ENCODE measurements at regions not wholly inside any gene's neighbourhood (a gene's known extent, or its start where the extent isn't known, plus 50 kb on each side); places are given as distances from the start of the nearest gene placed in this dataset.

DNA sequence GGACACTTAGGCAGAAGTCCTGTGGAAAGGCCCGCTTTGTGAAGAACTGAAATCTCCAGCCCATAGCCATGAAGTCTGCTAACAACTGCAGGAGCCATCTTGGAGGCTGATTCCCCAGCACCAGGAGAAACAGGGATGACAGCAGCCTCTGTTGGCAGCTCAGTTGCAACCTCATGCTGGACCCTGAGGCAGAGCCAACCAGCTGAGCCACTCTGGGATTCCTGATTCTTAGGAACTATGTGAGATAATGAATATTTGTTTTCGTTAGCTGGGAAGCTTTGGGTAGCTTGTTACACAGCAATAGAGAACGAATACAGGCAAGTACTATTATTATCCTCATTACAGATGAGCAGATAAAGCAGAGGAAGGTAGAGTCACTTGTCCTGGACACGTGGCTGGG lies 210.5 kb upstream of the ANKH start:
- no peak for DNase-seq (ENCODE audit: low read depth)
- H3K4me3 ChIP-seq (ENCODE audit: control insufficient read depth, low read depth, low read length), result no peak overlapping the region
- TF ChIP-seq, protein P1, sequence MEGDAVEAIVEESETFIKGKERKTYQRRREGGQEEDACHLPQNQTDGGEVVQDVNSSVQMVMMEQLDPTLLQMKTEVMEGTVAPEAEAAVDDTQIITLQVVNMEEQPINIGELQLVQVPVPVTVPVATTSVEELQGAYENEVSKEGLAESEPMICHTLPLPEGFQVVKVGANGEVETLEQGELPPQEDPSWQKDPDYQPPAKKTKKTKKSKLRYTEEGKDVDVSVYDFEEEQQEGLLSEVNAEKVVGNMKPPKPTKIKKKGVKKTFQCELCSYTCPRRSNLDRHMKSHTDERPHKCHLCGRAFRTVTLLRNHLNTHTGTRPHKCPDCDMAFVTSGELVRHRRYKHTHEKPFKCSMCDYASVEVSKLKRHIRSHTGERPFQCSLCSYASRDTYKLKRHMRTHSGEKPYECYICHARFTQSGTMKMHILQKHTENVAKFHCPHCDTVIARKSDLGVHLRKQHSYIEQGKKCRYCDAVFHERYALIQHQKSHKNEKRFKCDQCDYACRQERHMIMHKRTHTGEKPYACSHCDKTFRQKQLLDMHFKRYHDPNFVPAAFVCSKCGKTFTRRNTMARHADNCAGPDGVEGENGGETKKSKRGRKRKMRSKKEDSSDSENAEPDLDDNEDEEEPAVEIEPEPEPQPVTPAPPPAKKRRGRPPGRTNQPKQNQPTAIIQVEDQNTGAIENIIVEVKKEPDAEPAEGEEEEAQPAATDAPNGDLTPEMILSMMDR (IDR thresholded peaks at IDR 0.05; ENCODE audit: control insufficient read depth, insufficient read depth, low read depth, low read length, missing control alignments), result no peak

- H3K4me3 ChIP-seq (ENCODE audit: control insufficient read depth, low read depth, low read length), result no peak overlapping the region
- TF ChIP-seq, protein P1 (IDR thresholded peaks at IDR 0.05; ENCODE audit: control insufficient read depth, insufficient read depth, low read depth, low read length, missing control alignments), result no peak
- DNase-seq (ENCODE audit: low read depth), result no peak
These were observed 208.6 kb upstream of the ANKH start for GRCh38 chr5:15080219-15080618.

DNA sequence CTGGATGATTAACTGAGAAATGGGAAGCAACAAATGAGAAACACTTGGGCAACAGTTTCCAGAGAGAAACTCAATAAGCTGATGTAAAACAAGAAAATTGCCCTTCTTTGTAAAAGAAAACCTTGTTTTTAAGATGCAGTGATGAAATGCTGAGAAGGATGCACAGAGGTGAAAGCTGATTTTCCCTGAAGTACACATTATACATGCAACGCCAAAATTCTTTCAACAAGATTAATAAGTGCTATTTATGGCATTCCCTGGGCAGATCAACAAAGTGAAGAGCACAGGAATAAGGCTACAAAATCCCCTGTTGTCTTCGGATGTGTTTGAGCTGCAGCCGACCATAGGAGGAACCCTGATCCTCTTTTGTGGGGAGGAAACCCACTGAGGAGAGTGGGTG lies 208.0 kb upstream of the ANKH start:
- TF ChIP-seq, protein P1 (IDR thresholded peaks at IDR 0.05; ENCODE audit: control insufficient read depth, insufficient read depth, low read depth, low read length, missing control alignments), result no peak
- no peak for DNase-seq (ENCODE audit: low read depth)
- no peak overlapping the region for H3K4me3 ChIP-seq (ENCODE audit: control insufficient read depth, low read depth, low read length)

GRCh38 chr5:15074651-15075050 lies 203.1 kb upstream of the ANKH start:
- no peak overlapping the region for H3K4me3 ChIP-seq (ENCODE audit: control insufficient read depth, low read depth, low read length)
- DNase-seq (ENCODE audit: low read depth), result no peak
- TF ChIP-seq, protein P1 (IDR thresholded peaks at IDR 0.05; ENCODE audit: control insufficient read depth, insufficient read depth, low read depth, low read length, missing control alignments), result no peak

DNA sequence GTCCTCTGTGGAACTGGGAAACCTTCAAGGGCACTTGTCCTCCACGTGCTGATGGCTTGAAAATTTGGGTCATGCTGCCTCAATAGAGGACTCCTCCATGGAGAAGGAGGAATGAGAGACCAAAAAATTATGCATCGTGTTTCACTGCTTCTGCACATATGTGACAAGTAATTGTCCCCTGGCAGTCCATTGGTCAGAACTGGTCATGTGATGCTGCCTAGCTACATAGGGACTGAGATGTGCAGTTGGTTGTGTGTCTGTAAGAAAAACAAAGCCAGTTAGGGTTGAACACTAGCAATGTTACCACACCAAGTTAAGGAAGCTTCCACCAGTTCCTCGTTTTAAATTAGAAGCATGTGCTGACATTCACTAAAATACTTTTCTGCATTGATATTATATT lies 201.9 kb upstream of the ANKH start:
- TF ChIP-seq, protein P1 (IDR thresholded peaks at IDR 0.05; ENCODE audit: control insufficient read depth, insufficient read depth, low read depth, low read length, missing control alignments), result no peak
- no peak overlapping the region for H3K4me3 ChIP-seq (ENCODE audit: control insufficient read depth, low read depth, low read length)
- DNase-seq (ENCODE audit: low read depth), result no peak

DNA sequence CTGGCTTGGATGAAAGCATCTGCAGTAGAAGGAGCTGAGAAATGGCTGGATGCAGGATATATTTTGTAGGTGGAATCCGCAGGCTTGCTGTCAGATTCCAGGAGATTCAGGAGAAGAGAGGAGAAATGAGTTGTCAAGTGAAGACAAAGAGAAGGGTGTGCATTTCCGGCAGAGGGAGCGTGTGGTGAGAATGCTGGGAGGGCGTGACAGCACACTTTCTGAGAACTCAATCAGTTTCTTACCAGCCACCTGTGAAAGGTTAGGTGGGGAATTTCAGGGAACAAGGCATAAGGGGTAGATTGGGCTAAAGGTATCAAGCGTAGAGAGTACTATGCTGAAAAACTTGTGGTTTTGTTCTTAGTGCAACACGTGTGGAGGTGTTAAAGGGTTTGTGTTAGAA lies 199.3 kb upstream of the ANKH start:
- no peak overlapping the region for H3K4me3 ChIP-seq (ENCODE audit: control insufficient read depth, low read depth, low read length)
- no peak for DNase-seq (ENCODE audit: low read depth)
- TF ChIP-seq, protein P1 (IDR thresholded peaks at IDR 0.05; ENCODE audit: control insufficient read depth, insufficient read depth, low read depth, low read length, missing control alignments), result no peak

DNA sequence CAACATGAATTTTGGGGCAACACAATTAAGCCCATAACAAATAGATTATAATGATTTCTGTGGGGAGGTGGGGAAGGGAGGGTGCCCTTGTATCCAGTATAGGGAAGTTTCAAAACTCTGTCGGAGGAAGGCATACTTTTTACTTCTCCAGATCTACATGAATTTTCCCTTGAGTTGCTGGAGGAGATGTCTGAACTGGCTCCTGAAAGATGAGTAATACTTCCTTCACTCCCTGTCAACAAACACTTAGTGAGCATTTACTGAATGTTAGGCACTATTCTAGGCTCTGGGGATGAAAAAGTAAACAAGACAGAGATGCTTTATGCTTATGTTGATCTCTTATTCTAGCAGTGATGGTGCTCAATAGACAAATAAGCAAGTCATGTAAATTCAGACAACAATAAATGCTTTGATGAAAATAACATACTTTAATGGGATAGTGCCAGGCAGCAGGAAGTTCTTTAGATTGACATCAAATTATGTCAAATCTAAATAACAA lies 197.9 kb upstream of the ANKH start:
- H3K4me3 ChIP-seq (ENCODE audit: control insufficient read depth, low read depth, low read length), result no peak overlapping the region
- no peak for DNase-seq (ENCODE audit: low read depth)
- TF ChIP-seq, protein P1 (IDR thresholded peaks at IDR 0.05; ENCODE audit: control insufficient read depth, insufficient read depth, low read depth, low read length, missing control alignments), result no peak

Data from AG09309 (cell line).